ENCODE measurements at regions not wholly inside any gene's neighbourhood (a gene's known extent, or its start where the extent isn't known, plus 50 kb on each side); places are given as distances from the start of the nearest gene placed in this dataset.

GRCh38 chr6:6891125-6891721, 216.5 kb upstream of the RREB1 start:
- DNase-seq (ENCODE audit: low spot score) = no peak

- DNase-seq (ENCODE audit: low spot score) = no peak
Measured at GRCh38 chr6:6891949-6892461, 215.8 kb upstream of the RREB1 start.

GRCh38 chr6:6892744-6893583, 214.8 kb upstream of the RREB1 start:
- no peak for DNase-seq (ENCODE audit: low spot score)

GRCh38 chr6:6893701-6894100, 214.1 kb upstream of the RREB1 start:
- DNase-seq (ENCODE audit: low spot score) = no peak

- DNase-seq (ENCODE audit: low spot score) = no peak
Measured at GRCh38 chr6:6895929-6896328, 211.8 kb upstream of the RREB1 start.

GRCh38 chr6:6897140-6897539, 210.6 kb upstream of the RREB1 start:
- no peak for DNase-seq (ENCODE audit: low spot score)

GRCh38 chr6:6900569-6901204, 207.1 kb upstream of the RREB1 start:
- no peak for DNase-seq (ENCODE audit: low spot score)

GRCh38 chr6:6901205-6901719, 206.5 kb upstream of the RREB1 start:
- DNase-seq (ENCODE audit: low spot score) = no peak

GRCh38 chr6:6901945-6902344, 205.8 kb upstream of the RREB1 start:
- no peak for DNase-seq (ENCODE audit: low spot score)

- DNase-seq (ENCODE audit: low spot score) = no peak
Measured at GRCh38 chr6:6905961-6906518, 201.7 kb upstream of the RREB1 start.

- DNase-seq (ENCODE audit: low spot score) = no peak
Measured at GRCh38 chr6:6906570-6907213, 201.1 kb upstream of the RREB1 start.

- DNase-seq (ENCODE audit: low spot score) = no peak
Measured at GRCh38 chr6:6907286-6907685, 200.5 kb upstream of the RREB1 start.

GRCh38 chr6:6908121-6908520, 199.6 kb upstream of the RREB1 start:
- no peak for DNase-seq (ENCODE audit: low spot score)

GRCh38 chr6:6909111-6909510, 198.7 kb upstream of the RREB1 start:
- DNase-seq (ENCODE audit: low spot score) = no peak

- DNase-seq (ENCODE audit: low spot score) = no peak
Measured at GRCh38 chr6:6910734-6911295, 196.9 kb upstream of the RREB1 start.

- DNase-seq (ENCODE audit: low spot score) = no peak
Measured at GRCh38 chr6:6911391-6911790, 196.4 kb upstream of the RREB1 start.

- no peak for DNase-seq (ENCODE audit: low spot score)
Measured at GRCh38 chr6:6912817-6913744, 194.7 kb upstream of the RREB1 start.

- DNase-seq (ENCODE audit: low spot score) = no peak
Measured at GRCh38 chr6:6915219-6915618, 192.5 kb upstream of the RREB1 start.

GRCh38 chr6:6915813-6916547, 191.8 kb upstream of the RREB1 start:
- no peak for DNase-seq (ENCODE audit: low spot score)

- DNase-seq (ENCODE audit: low spot score) = no peak
Measured at GRCh38 chr6:6916598-6916997, 191.2 kb upstream of the RREB1 start.
